Glomerular endothelial cell (primary cell): ENCODE measurements at regions not wholly inside any gene's neighbourhood (a gene's known extent, or its start where the extent isn't known, plus 50 kb on each side); places are given as distances from the start of the nearest gene placed in this dataset.
"Not testable (repeated sequence)": the region's sequence is repeated elsewhere in the genome, so short reads cannot be mapped to it uniquely, and the experiment has no call there.

ENCODE experiments used
- DNase-seq: peaks from one replicate; pipeline ENCODE4 v3.0.0-alpha.2; 2011; ENCODE audit warnings: low read depth, low spot score; ENCODE audit errors: extremely low read depth

DNA sequence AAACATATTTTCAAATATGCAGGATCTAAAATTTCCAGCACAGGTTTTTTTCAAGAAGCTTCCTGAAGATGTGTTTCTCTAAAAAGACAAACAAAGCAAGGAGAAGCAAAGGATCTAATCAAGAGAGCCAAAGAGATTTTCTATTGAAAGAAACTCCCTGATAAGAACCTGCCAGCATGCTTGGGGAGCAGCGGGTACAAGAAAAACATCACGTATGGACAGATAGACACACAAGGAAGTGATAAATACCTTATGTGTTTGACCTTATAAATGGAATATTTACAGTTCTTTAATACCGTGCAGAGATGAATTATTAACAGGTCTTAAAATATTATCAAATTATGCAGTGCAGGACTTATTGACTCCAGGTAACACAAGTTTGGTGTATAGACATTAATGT, 562.1 kb downstream of the DACH1 start:
- no peak for DNase-seq

DNA sequence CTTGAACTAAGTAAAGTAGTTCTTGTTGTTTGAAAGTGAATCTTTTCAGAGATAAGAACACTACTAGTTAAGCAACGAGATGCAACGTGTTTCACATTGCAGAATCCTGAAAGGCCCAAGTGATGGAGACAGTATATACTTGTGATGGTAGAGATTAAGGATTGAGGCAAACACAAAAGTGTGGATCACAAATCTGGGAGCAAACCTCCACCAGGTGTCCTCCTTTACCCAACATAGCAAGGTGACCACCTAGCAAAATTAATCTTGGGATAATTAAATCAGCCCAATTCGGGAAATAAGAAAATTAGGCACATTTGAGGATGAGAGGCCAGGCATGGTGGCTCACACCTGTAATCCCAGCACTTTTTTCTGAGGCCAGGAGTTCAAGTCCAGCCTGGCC, 563.9 kb downstream of the DACH1 start:
- DNase-seq, result no peak

DNA sequence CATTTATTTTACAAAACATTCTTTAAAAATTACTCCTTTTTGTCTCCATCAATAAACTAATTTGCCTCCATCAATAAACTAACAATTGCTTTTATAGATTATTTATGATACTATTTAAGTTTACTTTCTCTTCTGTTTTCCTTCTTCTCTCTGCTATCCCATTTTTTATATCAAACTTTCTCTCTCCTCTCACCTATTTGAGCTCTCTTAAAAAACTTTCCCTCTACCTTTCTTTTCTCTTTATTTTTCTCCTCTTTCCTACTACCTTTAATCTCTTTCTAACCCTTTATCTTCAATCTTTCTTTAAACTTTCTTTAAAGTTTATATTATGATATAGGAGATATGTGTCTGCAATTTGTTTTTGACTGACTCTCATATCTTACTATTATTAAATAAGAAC, 566.4 kb downstream of the DACH1 start:
- no peak for DNase-seq

DNA sequence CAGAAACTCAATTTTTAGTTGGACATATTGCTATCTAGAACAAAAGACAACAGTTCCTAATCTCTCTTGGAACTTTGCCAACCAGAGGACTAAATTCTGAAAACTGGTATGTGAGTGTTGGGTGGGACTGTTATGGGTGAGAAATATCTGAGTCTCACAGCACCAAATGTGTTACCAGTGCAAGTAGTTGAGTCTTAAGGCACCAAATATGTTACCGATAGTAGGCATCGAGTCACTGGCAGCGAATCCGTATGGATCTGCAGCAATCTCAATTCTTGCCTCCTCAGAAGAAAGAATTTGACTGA, 575.2 kb downstream of the DACH1 start:
- no peak for DNase-seq

DNA sequence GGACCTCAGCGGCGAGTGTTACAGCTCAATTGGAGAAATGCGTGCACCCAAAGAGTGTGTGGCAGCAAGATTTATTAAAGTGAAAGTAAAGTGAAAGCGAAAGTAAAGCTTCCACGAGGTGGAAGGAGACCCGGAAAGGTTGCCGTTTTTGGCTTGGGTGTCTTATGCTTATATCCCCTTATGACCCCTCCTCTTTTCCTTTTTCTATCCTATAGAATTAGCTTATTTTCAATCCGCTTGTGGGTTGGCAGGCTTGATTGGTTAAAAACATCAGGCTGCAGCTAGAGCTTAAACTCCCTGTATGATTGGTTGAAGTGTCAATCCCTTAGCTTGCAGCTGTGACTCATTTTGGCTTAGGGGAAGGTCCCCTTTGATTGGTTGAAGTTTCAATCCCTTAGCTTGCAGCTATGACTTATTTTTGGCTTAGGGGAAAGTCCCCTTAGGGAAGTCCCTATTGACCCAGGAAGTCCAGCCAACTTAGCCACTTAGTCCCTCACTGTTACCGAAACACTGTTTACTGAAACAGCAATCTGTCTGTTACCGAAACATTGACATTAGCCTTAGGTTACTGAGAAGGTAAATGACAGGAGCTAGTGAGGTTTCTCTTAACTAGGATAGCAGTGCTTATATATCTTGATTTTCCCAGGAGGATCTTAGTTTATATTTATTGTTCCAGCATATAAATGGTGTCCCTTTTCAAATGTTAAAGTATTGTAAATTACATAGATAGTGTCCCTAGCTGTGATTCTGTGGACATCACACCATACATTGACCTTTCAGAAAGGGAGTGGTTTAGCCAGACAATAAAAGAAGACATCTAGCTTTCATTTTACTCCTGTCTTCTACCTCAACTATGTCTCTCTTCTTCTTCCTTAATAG, 575.8 kb downstream of the DACH1 start:
- DNase-seq, result peak; percentile 3

DNA sequence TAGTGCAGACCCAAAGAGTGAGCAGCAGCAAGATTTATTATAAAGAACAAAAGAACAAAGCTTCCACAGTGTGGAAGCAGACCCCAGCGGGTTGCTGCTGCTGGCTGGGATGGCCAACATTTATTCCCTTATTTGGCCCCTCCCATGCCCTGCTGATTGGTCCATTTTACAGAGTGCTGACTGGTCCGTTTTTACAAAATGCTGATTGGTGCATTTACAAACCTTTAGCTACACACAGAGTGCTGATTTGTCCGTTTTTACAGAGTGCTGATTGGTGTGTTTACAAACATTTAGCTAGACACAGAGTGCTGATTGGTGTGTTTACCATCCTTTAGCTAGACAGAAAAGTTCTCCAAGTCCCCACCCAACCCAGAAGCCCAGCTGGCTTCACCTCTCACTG, 577.0 kb downstream of the DACH1 start:
- not testable (repeated sequence) for DNase-seq

DNA sequence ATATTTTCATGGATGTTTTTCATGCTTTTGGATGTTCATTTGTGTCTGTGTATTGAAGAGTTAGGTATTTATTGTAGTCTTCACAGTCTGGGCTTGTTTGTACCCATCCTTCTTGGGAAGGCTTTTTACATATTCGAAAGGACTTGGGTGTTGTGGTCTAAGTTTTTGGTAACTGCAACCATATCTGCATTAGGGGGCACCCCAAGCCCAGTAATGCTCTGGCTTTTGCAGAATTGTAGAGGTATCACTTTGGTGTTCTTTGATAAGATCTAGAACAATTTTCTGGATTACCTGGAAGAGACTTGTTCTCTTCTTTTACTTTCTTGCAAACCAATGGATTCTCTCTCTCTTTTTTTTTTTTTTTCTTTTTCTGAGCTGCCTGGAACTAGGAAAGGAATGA, 581.3 kb downstream of the DACH1 start:
- DNase-seq, result no peak

- no peak for DNase-seq
Observed at GRCh38 chr13:71278512-71278911, 588.5 kb downstream of the DACH1 start.

- DNase-seq, result no peak
Observed at GRCh38 chr13:71274923-71275608, 591.9 kb downstream of the DACH1 start.

- no peak for DNase-seq
Observed at GRCh38 chr13:71261256-71261655, 605.7 kb downstream of the DACH1 start.

- DNase-seq, result peak; percentile 55
Observed at GRCh38 chr13:71260246-71260645, 606.8 kb downstream of the DACH1 start.

DNA sequence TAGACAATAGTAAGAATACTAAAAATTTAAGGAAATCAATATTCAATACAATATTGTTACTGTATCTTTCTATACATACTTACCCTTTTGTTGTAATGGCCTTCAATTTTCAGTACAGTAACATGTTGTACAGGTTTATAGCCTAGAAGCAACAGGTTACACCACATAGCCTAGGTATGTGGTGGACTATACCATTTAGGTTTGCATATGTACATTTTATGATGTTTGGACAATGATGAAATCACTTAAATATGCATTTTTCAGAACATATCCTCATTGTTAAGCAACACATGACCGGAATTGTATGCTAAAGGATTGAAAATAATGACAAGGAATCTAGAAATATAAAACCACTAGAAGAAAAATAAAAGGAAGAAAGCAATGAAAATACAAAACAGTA, 611.4 kb downstream of the DACH1 start:
- DNase-seq, result no peak

DNA sequence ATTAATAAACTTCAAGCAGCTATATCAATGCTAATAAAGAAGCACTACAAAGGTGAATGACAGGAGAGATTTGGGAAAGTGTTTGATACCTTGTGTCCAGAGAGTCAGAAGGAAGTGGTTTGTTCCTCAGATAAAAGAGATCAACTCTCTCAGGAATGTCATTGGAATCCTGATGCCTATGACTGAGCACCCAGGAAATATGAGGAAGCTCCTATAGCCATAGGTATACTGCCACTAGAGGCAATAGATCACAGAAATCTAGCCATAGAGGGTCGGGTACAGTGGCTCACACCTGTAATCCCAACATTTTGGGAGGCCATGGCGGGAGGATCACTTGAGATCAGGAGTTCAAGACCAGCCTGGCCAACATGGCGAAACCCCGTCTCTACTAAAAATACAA, 612.6 kb downstream of the DACH1 start:
- DNase-seq, result no peak

GRCh38 chr13:71252184-71252704, 614.8 kb downstream of the DACH1 start:
- DNase-seq, result peak; percentile 66

- no peak for DNase-seq
Observed at GRCh38 chr13:71251292-71251951, 615.6 kb downstream of the DACH1 start.

- peak; percentile 68 for DNase-seq
Observed at GRCh38 chr13:71249011-71249410, 618.0 kb downstream of the DACH1 start.

DNA sequence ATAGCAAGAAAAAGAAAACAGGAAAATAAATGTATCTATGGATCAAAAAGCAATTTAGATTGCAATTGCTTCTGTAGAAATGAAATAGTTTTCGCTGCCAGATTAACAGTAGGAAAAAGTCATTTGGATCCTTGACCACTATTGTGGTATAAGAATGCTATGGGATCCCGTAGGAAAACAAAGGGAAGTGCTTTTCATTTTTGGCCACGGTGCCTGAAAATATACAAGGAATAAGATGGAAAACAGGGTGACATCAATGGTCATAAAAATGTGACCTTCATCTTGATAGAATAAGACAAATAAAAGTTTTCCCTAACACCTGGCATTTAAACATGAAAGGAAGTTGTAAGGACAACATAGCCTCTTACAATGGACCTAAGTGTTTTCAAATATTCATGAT, 622.8 kb downstream of the DACH1 start:
- no peak for DNase-seq

- DNase-seq, result no peak
Observed at GRCh38 chr13:71242201-71242600, 624.8 kb downstream of the DACH1 start.

DNA sequence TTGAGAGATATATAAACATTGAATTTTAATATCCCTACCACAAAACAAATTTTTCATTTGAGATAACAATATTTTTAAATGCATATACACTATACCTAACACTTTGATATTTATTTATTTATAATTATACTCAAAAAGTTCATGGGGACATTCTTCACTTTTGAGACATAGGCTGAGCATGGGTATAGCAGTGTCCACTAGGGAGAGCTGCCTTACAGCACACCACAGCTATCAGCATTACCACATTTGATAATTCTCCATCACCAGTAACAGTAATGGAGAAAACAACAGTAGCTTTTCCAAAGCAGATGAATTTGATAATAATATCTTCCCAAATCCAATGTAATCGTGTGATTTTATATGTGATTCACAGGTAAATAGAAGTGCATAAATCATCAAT, 626.1 kb downstream of the DACH1 start:
- no peak for DNase-seq

GRCh38 chr13:71237332-71237731, 629.7 kb downstream of the DACH1 start:
- no peak for DNase-seq

- DNase-seq, result no peak
Observed at GRCh38 chr13:71219698-71220415, 647.1 kb downstream of the DACH1 start.
